IPS DF 4.7 (cell line): ENCODE measurements at regions not wholly inside any gene's neighbourhood (a gene's known extent, or its start where the extent isn't known, plus 50 kb on each side); places are given as distances from the start of the nearest gene placed in this dataset.
"Not testable (repeated sequence)": the region's sequence is repeated elsewhere in the genome, so short reads cannot be mapped to it uniquely, and the experiment has no call there.

ENCODE experiments used
- DNase-seq: peaks from one replicate; pipeline ENCODE4 v3.0.0-alpha.2; 2013; ENCODE audit warnings: low spot score; ENCODE audit errors: extremely low read depth

- no peak for DNase-seq
Measured at GRCh38 chr2:35172687-35173086, 1182.9 kb upstream of the CRIM1 start.

GRCh38 chr2:35168351-35168750 is 1187.2 kb upstream of the CRIM1 start:
- no peak for DNase-seq

GRCh38 chr2:35163948-35164347 is 1191.6 kb upstream of the CRIM1 start:
- no peak for DNase-seq

- no peak for DNase-seq
Measured at GRCh38 chr2:35160871-35161270, 1194.7 kb upstream of the CRIM1 start.

GRCh38 chr2:35125871-35126270 is 1229.7 kb upstream of the CRIM1 start:
- DNase-seq = no peak

- DNase-seq = no peak
Measured at GRCh38 chr2:35125278-35125677, 1230.3 kb upstream of the CRIM1 start.

GRCh38 chr2:35116151-35116550 is 1239.4 kb upstream of the CRIM1 start:
- no peak for DNase-seq

GRCh38 chr2:35114765-35115164 is 1240.8 kb upstream of the CRIM1 start:
- DNase-seq = peak; percentile 38

GRCh38 chr2:35112367-35112766 is 1243.2 kb upstream of the CRIM1 start:
- not testable (repeated sequence) for DNase-seq

- DNase-seq = no peak
Measured at GRCh38 chr2:35104309-35104708, 1251.3 kb upstream of the CRIM1 start.

GRCh38 chr2:35099342-35099741 is 1256.2 kb upstream of the CRIM1 start:
- DNase-seq = no peak

- DNase-seq = no peak
Measured at GRCh38 chr2:35082072-35082471, 1273.5 kb upstream of the CRIM1 start.

- DNase-seq = no peak
Measured at GRCh38 chr2:35081622-35082015, 1274.0 kb upstream of the CRIM1 start.

GRCh38 chr2:35081001-35081621 is 1274.5 kb upstream of the CRIM1 start:
- no peak for DNase-seq

GRCh38 chr2:35080231-35080910 is 1275.2 kb upstream of the CRIM1 start:
- no peak for DNase-seq

- DNase-seq = no peak
Measured at GRCh38 chr2:35067420-35067819, 1288.2 kb upstream of the CRIM1 start.

- no peak for DNase-seq
Measured at GRCh38 chr2:35063836-35064235, 1291.7 kb upstream of the CRIM1 start.

- DNase-seq = peak; percentile 2
Measured at GRCh38 chr2:35035883-35036282, 1319.7 kb upstream of the CRIM1 start.

- DNase-seq = no peak
Measured at GRCh38 chr2:35033748-35034147, 1321.8 kb upstream of the CRIM1 start.

GRCh38 chr2:35023545-35023944 is 1332.0 kb upstream of the CRIM1 start:
- no peak for DNase-seq

- no peak for DNase-seq
Measured at GRCh38 chr2:35000453-35000852, 1355.1 kb upstream of the CRIM1 start.

GRCh38 chr2:34998741-34999140 is 1356.8 kb upstream of the CRIM1 start:
- DNase-seq = no peak

- DNase-seq = no peak
Measured at GRCh38 chr2:34997779-34998178, 1357.8 kb upstream of the CRIM1 start.
